GM10266 (cell line): ENCODE measurements at regions not wholly inside any gene's neighbourhood (a gene's known extent, or its start where the extent isn't known, plus 50 kb on each side); places are given as distances from the start of the nearest gene placed in this dataset.

Experiments used
- DNase-seq: peaks from one replicate; pipeline ENCODE4 v3.0.0; 2012; ENCODE audit errors: extremely low spot score
- CTCF ChIP-seq: IDR thresholded peaks from 2 replicates; pipeline ENCODE4 v1.5.1; 2012; ENCODE audit warnings: mild to moderate bottlenecking, low read depth; ENCODE audit not compliant: control insufficient read depth, insufficient read depth; ENCODE audit errors: missing control alignments

- no peak for TF ChIP-seq CTCF
These were observed 697.6 kb upstream of the CXADR start for GRCh38 chr21:16815243-16815642.

GRCh38 chr21:16821588-16821987, 691.3 kb upstream of the CXADR start:
- no peak for DNase-seq
- TF ChIP-seq CTCF, result no peak

More at GRCh38 chr21:16815243-16815642, 697.6 kb upstream of the CXADR start:
- no peak for DNase-seq

GRCh38 chr21:16829532-16829931, 683.3 kb upstream of the CXADR start:
- DNase-seq, result no peak
- no peak for TF ChIP-seq CTCF

- TF ChIP-seq CTCF, result no peak
- DNase-seq, result no peak
These were observed 680.1 kb upstream of the CXADR start for GRCh38 chr21:16832791-16833190.

GRCh38 chr21:16834791-16835190, 678.1 kb upstream of the CXADR start:
- no peak for DNase-seq
- TF ChIP-seq CTCF, result no peak

- no peak for DNase-seq
- TF ChIP-seq CTCF, result no peak
These were observed 675.5 kb upstream of the CXADR start for GRCh38 chr21:16837321-16837720.

GRCh38 chr21:16837721-16838120, 675.1 kb upstream of the CXADR start:
- DNase-seq, result no peak
- TF ChIP-seq CTCF, result no peak
